GM19025 (cell line): ENCODE measurements at regions not wholly inside any gene's neighbourhood (a gene's known extent, or its start where the extent isn't known, plus 50 kb on each side); places are given as distances from the start of the nearest gene placed in this dataset.
"Not testable (repeated sequence)": the region's sequence is repeated elsewhere in the genome, so short reads cannot be mapped to it uniquely, and the experiment has no call there.

ENCODE experiments used
- ATAC-seq: cut with Tn5 transposase; IDR thresholded peaks from one replicate; pipeline ENCODE4 v1.9.1; 2021; ENCODE audit warnings: mild to moderate bottlenecking, low read depth, moderate library complexity; ENCODE audit not compliant: unreplicated experiment

DNA sequence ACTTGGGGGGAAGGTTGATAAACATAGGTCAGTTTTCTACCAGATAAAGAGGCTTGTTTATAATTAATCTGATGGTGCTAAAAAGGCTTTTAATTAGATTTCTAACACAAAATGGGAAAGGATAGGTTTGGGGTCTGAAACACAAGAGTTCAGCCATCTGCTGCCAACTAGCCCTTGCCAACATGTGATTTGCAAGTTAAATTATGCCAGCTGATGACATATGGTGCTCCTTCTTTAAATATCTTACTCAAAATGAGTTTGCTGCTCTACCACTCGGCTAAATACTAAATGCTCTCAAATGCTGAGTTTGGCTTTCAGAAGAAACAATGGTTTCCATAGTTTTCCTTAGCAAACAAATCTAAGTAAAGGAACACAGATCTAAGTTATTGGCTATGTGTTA lies 557.8 kb upstream of the CCDC54 start:
- no peak for ATAC-seq

- ATAC-seq: no peak
Measured at GRCh38 chr3:106820726-106821362, 556.4 kb upstream of the CCDC54 start.

DNA sequence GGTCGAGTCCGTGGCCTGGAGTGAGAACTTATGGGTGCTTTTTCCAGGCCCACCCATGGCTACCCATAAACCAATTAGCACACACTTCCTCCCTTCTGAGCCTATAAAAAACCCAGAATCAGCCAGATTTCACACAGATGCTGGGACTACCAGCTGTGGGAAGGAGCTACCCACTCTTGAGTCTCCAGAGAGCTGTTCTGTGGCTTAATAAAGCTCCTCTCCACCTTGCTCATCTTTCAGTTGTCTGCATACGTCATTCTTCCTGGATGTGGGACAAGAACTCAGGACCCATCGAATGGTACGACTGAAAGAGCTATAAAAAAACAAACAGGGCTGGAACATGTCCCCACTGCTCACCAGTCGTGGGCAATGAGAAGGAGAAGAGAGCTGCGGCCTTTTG lies 555.4 kb upstream of the CCDC54 start:
- no peak for ATAC-seq

DNA sequence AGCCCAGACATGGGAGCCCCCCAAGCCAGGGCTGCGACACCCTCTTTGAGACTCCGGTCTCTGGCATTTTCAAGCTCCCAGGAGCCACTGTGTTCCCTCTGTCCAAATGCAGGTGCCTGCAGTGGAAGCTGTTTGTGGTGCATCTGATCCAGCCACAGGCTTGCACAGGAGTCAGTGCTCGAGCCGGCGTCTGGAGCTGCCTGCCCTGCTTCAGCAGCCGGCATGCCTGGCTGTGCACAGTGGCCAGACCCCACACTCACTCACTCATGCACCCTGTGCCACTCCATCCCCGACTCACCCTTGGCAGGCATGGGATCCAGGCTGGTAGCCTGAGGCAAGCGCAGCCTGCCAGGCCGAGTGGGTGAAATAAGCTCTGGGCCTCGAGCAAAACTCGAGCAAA lies 555.0 kb upstream of the CCDC54 start:
- ATAC-seq: no peak

- no peak for ATAC-seq
Measured at GRCh38 chr3:106823701-106824100, 553.5 kb upstream of the CCDC54 start.

DNA sequence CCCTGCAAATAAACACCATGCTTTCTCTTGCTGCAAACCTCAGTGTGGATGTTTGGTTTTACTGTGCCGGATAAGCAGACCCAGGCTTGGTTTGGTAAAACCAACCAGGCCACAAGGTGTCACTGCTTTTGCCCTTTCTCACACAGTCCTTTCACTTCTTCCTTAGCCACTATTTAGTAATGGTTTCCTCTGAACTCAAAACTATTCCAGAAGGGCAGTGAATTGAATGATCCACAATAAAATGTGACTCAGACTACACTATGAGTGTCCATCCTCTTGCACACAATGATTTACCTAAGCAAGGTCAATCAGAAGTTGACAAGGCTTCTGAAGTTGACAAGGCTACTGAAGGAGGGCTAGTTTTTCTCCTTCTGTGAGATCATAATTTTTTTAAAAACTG lies 552.4 kb upstream of the CCDC54 start:
- ATAC-seq: no peak

DNA sequence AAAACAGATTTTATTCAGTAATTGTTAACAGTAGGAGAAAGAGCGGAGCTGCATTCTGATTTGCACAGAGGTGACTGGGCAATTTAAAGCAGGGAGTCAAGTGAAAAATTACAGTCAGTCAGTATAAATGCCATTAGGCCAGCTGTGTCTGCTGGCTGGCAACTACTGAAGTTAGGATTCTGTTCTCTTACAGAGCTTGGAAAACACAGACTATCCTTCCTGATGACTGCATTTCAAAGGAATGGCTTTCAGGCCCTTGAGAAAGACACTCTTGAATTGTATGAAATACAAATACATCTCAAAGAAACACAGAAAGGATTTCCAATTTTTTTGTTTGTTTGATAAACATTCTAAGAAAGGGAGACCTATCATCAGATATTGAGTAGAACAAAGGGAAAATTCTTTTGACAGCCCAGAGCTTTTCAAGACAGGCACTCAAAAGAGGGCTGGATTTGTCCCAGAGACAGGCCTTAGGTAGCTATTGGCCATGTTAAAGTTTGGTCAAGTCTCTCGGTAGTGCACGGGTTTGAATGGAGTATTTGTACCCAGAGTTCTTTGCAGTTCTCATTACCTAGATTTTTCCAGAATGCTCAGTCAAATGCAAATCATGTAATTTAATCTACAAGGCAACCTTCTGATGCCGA lies 551.2 kb upstream of the CCDC54 start:
- ATAC-seq: no peak

GRCh38 chr3:106826791-106827311 lies 550.4 kb upstream of the CCDC54 start:
- no peak for ATAC-seq

DNA sequence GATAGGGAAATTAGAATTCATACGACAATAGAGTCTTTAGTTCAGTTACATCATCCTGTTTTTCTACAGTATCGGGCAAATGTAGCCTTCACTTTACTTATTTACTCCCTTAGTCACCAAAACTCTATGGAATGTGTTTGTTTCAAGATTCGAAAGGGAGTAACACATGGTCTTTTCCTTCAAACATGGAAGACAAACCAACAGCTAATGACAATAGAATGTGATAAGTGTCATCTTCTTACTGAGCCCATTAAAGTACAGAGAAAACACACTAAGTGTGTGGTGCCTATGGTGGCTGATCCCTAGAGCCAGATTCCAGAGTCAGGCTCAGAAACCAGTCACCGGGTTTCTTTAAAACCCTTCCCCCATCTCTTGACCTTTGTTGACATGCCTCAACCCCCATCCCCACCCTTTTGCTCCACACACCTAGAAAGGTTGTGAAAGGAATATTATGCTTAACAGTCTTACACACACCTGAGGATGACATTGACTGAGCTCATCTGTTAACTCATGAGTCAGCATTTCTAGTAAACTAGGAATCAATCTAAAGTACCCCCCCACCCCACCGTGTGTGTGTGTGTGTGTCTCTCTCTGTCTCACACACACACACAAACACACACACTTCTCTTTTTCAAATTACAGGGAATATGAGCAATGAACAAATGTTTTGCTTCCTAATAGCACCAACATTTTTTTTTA lies 549.6 kb upstream of the CCDC54 start:
- no peak for ATAC-seq

DNA sequence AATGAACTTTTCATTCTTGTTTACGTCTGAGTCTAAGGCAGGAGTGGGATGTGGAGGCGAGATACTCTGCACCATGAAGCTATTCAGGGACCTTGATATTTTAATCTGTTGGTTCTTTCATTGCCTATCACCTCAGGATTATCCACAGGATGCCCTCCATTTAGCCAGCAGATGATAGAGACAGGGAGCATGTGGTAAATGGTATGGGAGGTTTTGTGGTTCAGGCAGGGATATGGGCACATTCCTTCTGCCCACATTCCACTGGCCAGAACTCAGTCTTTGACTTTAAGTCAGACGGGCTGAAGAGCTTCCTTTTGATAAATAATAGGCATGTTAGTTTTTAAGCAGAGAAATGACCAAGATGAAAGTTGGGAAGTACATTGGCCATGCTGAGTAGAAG lies 548.0 kb upstream of the CCDC54 start:
- ATAC-seq: no peak

DNA sequence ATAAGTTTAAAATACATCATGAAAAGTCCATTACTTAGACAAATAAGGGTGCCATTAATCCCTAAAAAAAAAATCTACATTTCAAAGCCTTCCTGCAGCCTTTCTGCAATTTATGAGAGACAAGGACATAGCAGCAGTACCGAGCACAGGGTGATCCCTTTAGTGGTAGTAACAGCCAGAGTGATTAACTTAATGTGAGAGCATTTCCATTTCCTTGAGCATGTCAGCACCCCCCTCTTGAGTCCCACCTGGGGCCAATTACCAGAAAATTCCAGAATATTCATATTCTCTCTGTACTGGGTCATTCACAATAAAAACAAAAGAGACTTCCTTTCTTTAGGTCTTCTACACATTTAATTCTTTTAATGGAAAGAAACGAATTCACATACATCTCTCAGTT lies 546.9 kb upstream of the CCDC54 start:
- no peak for ATAC-seq

GRCh38 chr3:106836906-106837305 lies 540.3 kb upstream of the CCDC54 start:
- no peak for ATAC-seq

- ATAC-seq: no peak
Measured at GRCh38 chr3:106837616-106838015, 539.6 kb upstream of the CCDC54 start.

GRCh38 chr3:106839576-106840280 lies 537.5 kb upstream of the CCDC54 start:
- ATAC-seq: no peak

DNA sequence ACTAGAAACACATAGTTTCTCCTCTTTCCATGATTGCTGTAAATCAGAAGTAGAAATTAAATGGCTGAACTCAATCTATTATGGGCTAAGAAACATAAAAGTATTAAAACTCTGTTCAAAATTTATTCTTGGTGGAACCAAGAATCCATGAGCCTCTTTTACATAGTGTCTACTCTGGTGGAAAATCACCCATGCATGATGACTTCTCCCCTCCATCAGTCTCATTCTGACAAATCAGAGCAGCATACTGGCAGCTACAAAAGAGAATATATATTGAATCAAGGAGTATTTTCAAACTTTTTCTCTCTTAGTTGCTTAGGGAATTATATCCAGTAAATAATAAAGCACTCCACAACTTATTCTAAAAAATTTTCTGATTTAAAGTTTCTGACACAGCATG lies 536.9 kb upstream of the CCDC54 start:
- ATAC-seq: no peak

- ATAC-seq: no peak
Measured at GRCh38 chr3:106842151-106842550, 535.1 kb upstream of the CCDC54 start.

DNA sequence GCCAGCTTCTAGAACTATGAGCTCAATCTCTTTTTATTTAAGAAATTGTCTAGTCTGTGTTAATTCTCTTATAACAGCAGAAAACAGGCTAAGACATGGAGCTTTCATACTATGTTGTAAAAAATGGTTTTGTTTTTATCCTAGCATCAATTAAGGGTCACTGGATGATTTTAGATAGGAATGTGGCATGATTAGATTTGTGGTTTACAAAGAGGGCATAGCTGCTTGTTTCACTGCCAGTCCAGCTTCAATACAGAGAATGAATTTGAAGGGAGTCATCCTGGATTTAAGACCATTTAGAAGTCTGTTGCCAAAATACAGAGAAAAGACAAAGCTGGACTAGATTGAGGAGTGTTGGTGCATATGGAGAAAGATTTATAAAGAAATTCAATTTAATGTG lies 532.6 kb upstream of the CCDC54 start:
- no peak for ATAC-seq

GRCh38 chr3:106848099-106848498 lies 529.1 kb upstream of the CCDC54 start:
- ATAC-seq: no peak

DNA sequence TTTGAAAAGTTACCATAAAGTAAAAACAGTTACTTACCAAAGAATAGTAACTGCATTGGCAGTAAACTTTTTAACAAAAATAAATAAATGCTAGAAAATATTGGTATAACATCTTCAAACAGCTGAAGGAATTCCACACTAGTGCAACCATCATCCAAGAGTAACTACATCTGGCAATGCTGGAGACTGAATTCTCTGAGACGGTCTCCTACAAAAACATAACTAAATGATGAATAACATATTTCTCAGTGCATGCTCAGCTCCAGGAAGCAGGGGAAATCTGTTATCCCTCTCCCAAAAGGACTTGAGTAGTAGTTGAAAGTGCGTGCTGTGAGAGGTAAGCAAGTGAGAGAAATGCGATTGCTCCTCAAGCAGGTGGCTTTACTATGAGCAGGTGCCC lies 526.8 kb upstream of the CCDC54 start:
- no peak for ATAC-seq

DNA sequence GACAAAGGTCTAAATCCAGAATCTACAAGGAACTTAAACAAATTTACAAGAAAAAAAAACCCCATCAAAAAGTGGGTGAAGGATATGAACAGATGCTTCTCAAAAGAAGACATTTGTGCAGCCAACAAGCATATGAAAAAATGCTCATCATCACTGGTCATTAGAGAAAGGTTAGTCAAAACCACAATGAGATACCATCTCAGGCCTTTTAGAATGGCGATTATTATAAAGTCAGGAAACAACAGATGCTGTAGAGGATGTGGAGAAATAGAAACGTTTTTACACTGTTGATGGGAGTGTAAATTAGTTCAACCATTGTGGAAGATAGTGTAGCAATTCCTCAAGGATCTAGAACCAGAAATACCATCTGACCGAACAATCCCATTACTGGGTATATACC lies 518.9 kb upstream of the CCDC54 start:
- ATAC-seq: not testable (repeated sequence)

GRCh38 chr3:106860182-106860581 lies 517.1 kb upstream of the CCDC54 start:
- ATAC-seq: no peak
